ENCODE measurements at regions not wholly inside any gene's neighbourhood (a gene's known extent, or its start where the extent isn't known, plus 50 kb on each side); places are given as distances from the start of the nearest gene placed in this dataset.

DNA sequence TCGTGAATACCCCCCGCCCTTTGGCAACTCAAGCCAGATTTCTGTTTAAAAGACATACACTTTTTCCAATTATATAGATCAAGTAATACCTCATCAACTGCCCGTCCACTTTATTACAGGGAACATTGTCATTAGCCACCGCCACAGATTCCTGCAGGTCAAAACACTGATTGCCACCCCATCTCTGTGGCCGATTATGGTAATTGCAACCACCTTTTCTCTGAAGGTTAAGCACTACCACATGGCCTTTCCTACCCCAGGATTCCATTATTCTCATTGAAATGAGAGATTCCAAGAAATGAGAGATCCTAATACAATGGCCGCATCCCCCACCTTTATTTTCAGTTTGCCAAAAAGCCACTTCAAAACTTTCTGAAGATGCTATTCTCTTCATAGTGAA is 478.8 kb upstream of the HSF2 start:
- TF ChIP-seq, protein P1, sequence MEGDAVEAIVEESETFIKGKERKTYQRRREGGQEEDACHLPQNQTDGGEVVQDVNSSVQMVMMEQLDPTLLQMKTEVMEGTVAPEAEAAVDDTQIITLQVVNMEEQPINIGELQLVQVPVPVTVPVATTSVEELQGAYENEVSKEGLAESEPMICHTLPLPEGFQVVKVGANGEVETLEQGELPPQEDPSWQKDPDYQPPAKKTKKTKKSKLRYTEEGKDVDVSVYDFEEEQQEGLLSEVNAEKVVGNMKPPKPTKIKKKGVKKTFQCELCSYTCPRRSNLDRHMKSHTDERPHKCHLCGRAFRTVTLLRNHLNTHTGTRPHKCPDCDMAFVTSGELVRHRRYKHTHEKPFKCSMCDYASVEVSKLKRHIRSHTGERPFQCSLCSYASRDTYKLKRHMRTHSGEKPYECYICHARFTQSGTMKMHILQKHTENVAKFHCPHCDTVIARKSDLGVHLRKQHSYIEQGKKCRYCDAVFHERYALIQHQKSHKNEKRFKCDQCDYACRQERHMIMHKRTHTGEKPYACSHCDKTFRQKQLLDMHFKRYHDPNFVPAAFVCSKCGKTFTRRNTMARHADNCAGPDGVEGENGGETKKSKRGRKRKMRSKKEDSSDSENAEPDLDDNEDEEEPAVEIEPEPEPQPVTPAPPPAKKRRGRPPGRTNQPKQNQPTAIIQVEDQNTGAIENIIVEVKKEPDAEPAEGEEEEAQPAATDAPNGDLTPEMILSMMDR (IDR thresholded peaks at IDR 0.05; ENCODE audit: insufficient read depth, low read depth, low read length) = no peak
- no peak overlapping the region for H3K4me3 ChIP-seq (ENCODE audit: low read depth, low read length)
- no peak for DNase-seq (ENCODE audit: low read depth)

DNA sequence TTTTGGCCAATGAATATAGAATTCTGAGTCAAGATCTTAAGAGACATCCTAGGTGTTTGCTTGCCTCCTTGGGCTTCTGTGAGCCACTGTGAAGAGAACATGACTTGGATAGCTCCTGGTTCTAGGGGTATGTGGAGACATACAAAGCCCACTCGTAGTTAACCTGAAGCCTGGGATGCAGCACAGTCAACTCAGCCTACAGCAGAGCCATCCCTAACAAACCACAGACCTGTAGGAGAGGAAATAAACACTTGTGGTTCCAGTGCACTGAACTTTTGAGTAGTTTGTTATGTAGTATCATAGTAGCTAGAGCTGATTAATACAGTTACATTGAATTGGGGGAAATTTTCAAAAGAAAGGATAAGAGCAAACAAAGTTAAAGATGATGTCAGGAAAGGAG is 474.4 kb upstream of the HSF2 start:
- TF ChIP-seq, protein P1 (IDR thresholded peaks at IDR 0.05; ENCODE audit: insufficient read depth, low read depth, low read length) = no peak
- no peak for DNase-seq (ENCODE audit: low read depth)
- H3K4me3 ChIP-seq (ENCODE audit: low read depth, low read length) = no peak overlapping the region

- TF ChIP-seq, protein P1 (IDR thresholded peaks at IDR 0.05; ENCODE audit: insufficient read depth, low read depth, low read length) = no peak
- DNase-seq (ENCODE audit: low read depth) = no peak
- no peak overlapping the region for H3K4me3 ChIP-seq (ENCODE audit: low read depth, low read length)
Observed at GRCh38 chr6:121925534-121926255, 473.8 kb upstream of the HSF2 start.

DNA sequence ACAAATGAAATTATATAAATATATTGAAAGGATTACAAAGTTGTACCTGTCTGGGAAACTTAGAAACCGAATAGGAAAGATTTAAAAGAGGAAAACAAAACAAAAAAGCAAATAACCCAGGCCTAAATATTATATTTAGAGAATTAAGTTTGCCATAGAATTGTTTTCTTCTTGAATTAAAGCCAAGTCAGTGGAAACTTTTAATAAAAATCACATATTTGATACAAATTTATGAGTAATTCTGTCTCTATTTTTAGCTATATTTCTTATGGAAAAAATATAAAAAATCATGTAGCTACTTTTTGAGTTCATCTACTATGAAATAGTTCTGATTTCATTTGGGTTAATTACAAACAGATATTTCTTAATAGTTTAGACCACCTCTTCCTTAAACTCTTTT is 470.2 kb upstream of the HSF2 start:
- no peak for DNase-seq (ENCODE audit: low read depth)
- H3K4me3 ChIP-seq (ENCODE audit: low read depth, low read length) = no peak overlapping the region
- TF ChIP-seq, protein P1 (IDR thresholded peaks at IDR 0.05; ENCODE audit: insufficient read depth, low read depth, low read length) = no peak

- peak overlapping the region; percentile 32 for H3K4me3 ChIP-seq (ENCODE audit: low read depth, low read length)
- TF ChIP-seq, protein P1 (IDR thresholded peaks at IDR 0.05; ENCODE audit: insufficient read depth, low read depth, low read length) = no peak
- peak; percentile 96 for DNase-seq (ENCODE audit: low read depth)
Observed at GRCh38 chr6:121932076-121932991, 467.1 kb upstream of the HSF2 start.

GRCh38 chr6:121934451-121934850 is 465.0 kb upstream of the HSF2 start:
- TF ChIP-seq, protein P1 (IDR thresholded peaks at IDR 0.05; ENCODE audit: insufficient read depth, low read depth, low read length) = no peak
- no peak overlapping the region for H3K4me3 ChIP-seq (ENCODE audit: low read depth, low read length)
- DNase-seq (ENCODE audit: low read depth) = peak; percentile 14
